NCI-H128 (cell line): ENCODE measurements at regions not wholly inside any gene's neighbourhood (a gene's known extent, or its start where the extent isn't known, plus 50 kb on each side); places are given as distances from the start of the nearest gene placed in this dataset.

ENCODE experiments used
- DNase-seq: peaks from one replicate; lab custom pipeline; 2025; ENCODE audit not compliant: unreplicated experiment; lab: John Stamatoyannopoulos, UW

DNA sequence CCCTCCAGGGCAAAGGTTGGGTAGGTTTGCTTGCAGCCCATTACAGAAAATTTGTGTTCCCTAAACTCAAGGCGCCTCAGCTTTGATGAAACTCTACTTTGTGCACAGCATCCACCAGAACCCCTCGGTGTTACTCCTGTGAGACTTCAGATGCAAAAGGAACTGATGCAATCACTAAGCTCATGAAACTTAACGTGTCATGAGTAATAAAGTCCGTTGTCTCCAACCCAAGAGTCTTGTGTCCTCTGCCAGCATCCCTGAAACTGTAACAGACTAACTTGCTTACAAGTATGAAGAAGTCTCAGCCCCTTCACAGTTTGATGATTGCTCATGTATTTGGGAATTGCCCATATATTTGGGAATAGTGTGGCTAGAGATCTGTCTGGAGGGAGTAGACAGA lies 74.8 kb upstream of the MARCHF10 start:
- no peak for DNase-seq

- DNase-seq = no peak
These were observed 74.2 kb upstream of the MARCHF10 start for GRCh38 chr17:62882284-62882683.

DNA sequence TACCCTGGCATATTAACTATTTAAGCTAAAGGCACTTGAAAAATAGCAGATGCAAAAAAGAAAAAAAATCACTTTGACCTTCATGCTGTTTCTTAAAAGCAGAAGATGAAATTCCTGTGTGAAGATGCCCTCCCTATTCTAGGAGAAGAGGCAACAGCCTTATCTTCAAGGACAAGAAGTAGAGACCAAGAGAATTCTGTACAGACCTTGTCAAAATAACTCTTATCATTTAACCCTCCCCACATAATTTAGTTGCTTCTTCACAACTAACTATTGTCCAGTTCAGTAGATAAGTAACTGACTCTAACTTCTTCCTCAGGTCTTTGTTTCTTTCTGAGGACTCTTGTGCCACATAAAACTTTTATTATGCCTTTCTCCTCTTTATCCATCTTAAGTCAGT lies 72.0 kb upstream of the MARCHF10 start:
- no peak for DNase-seq

GRCh38 chr17:62876673-62877405 lies 68.7 kb upstream of the MARCHF10 start:
- DNase-seq = no peak

DNA sequence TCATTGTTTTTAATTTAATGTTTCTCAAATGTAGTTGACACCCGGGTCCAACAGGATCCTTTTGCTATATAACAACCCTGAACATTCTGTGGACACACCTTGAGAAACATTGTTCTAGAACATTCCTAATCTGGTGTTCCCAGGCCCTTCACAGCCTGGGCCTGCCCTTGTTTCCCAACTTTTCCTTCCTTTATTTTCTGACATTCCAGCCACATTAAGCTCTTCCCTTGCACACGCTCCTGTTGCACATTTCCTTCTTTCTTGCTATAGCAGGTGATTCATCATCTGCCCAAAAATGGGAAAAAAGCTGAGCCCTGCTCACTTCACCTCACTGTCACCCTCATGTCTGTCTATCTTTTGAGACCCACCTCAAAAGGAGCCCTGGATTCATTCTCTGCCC lies 67.9 kb upstream of the MARCHF10 start:
- no peak for DNase-seq

GRCh38 chr17:62875296-62875695 lies 67.2 kb upstream of the MARCHF10 start:
- DNase-seq = no peak

DNA sequence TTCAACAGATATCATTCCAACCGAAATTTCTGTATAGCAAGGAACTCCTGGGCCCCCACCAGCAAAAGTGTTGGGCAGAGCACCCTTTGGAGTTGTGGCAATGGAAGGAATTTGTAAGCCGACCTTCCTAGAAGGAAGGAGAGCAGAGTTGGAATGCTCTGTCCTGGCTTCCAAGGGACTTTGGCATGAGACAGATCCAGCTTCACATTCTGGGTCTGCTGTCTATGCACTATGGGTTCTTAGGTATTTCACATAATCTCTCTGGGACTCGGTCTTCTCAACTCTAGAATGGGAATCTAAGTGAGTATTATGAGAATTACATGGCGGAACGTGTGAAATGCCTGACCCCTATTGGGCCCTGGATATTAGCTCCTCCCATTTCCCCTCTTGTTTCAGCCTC lies 63.2 kb upstream of the MARCHF10 start:
- no peak for DNase-seq

- no peak for DNase-seq
These were observed 62.4 kb upstream of the MARCHF10 start for GRCh38 chr17:62870552-62870971.

DNA sequence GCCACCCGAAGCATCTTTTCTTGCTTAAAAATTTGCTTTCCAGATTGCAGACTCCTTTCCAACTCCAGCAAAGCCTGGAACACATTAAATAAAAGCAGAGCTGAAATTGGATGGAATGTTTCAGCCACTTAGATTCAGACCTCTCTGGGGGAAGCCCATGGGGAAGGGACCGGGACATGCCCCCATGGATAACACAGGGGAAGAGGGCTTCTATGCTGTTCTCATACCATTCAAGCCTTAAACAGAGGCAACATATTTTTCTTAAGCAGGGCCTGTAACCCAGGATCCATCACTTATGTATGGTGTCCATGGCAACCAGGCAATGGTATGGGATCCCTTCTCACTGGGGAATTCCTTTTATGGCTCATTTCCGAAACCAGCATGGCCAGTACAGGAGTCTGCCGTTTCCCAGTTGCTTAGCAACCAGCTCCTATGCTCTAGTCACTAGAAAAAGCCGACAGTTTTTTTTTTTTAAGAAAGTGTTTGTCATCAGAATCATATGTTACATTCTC lies 62.0 kb upstream of the MARCHF10 start:
- DNase-seq = peak; percentile 3

GRCh38 chr17:62868723-62869122 lies 60.6 kb upstream of the MARCHF10 start:
- DNase-seq = no peak

DNA sequence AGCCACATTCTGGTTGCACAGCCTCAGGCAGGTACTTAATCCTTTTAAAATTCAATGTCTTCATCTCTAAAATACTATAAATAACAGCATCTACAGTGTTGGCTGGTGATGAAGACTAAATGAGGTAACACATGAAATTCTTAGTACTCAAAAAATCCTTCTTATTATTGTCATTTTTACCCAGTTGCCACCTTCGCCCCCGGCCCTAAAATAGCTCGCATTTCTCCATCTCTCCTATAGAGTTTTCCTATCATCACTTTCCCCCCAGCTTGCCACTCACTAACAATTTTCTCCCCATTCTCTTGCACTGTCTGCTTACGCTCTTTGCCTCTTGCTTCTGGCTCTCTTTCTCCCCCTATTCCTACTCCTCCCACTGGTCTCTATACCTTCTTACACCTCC lies 59.9 kb upstream of the MARCHF10 start:
- no peak for DNase-seq

DNA sequence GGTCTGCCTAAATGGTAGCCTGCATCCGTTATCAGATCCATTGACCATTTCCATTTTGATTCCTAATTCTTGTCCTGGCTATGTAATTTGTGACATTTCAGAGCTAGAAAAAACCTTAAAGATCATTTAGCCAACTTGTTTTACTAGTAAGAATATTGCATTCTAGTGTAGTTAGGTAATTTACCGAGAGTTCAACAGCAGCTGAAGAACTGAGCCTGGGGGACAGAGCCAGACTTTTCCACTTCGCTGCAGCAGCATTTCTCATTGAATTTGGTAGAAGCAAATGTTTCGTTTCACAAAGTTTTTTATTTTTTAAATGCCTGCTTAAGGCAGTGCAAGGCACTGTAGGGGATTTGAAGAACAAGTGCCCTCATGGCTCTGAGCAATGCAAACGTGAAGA lies 59.2 kb upstream of the MARCHF10 start:
- DNase-seq = no peak

DNA sequence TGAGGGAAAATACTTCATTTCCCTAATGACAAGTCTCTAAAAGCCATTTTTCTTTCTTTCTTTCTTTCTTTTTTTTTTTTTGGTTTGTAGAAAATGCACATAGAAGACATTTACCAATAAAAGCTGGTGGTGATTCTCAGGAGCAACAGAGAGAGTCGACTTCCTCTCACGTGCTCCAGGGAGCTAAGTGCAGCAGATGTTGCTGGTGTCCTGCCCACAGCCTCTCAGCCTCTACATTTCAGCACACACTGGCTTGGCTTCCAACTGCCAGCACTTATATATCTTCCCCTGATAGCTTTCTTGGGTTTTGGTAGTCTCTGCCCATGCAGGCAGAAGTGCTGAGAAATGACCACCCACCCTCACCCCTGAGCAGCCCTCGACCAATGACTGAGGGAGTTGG lies 58.4 kb upstream of the MARCHF10 start:
- no peak for DNase-seq

GRCh38 chr17:62865586-62865985 lies 57.5 kb upstream of the MARCHF10 start:
- no peak for DNase-seq

GRCh38 chr17:62862251-62862650 lies 54.1 kb upstream of the MARCHF10 start:
- DNase-seq = no peak

GRCh38 chr17:62860962-62861873 lies 53.1 kb upstream of the MARCHF10 start:
- DNase-seq = no peak

DNA sequence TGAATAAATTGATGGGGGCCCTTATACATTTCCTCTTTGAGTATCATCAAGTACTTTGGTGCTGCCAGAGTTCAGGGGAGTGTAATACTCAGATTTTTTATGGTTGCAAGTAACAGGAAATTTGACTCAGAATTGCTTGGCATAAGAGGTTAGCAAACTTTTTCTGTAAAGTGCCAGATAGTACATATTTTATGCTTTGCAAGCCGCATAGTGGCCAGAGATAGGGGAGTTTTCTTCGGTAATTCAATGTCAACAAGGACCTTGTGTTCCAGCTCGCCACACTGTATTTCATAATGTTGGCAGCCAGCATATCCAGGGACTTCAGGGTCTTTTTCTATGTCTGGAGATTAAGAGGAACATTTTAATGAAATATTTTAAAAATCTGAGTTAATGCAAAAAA lies 51.0 kb upstream of the MARCHF10 start:
- no peak for DNase-seq
